SU-DHL-6 (cell line): ENCODE measurements at regions not wholly inside any gene's neighbourhood (a gene's known extent, or its start where the extent isn't known, plus 50 kb on each side); places are given as distances from the start of the nearest gene placed in this dataset.

Experiments
- CTCF ChIP-seq: fragments of 200-600 bp; sonication (generic); IDR thresholded peaks from one replicate; pipeline ENCODE4 v1.5.1; 2017; ENCODE audit warnings: antibody characterized with exemption, mild to moderate bottlenecking, low read length, moderate library complexity; ENCODE audit not compliant: insufficient read depth, poor library complexity, severe bottlenecking
- EZH2phosphoT487 ChIP-seq: fragments of 200-600 bp; sonication (generic), shearing (Covaris generic); conservative IDR thresholded peaks from 2 replicates; pipeline ENCODE4 v1.6.1; 2018; ENCODE audit warnings: mild to moderate bottlenecking, antibody characterized with exemption, low read length, moderate library complexity, mixed read lengths

GRCh38 chr2:234715671-234716250 lies 218.9 kb upstream of the ARL4C start:
- no peak for TF ChIP-seq CTCF
- TF ChIP-seq EZH2phosphoT487 = no peak
